ENCODE measurements at regions not wholly inside any gene's neighbourhood (a gene's known extent, or its start where the extent isn't known, plus 50 kb on each side); places are given as distances from the start of the nearest gene placed in this dataset.

DNA sequence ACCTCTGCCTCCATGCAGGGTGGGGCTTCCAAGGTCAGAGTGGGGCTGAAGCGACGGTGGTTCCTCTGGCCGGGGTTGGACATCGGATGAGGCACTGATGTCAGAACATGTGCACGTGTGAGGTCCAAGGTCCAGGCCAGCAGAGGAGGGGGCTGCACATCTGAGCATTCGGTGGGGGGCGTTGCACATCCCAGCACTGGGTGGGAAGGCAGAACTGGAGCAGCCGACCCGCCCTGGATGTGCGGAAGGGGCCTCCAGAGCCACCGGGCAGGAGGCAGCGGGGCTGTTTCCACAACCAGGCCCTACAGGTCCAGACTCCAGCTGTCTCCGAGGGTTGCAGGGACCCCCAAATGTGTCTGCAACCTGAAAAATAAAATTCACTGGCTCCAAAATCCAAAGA lies 271.0 kb downstream of the CTTN start:
- TF ChIP-seq SIN3A (IDR thresholded peaks at IDR 0.05; ENCODE audit: borderline replicate concordance, low read depth, low read length): no peak
- no peak for TF ChIP-seq RAD21 (IDR thresholded peaks at IDR 0.05; ENCODE audit: low read length)
- TF ChIP-seq TAF1 (IDR thresholded peaks at IDR 0.05; ENCODE audit: borderline replicate concordance, low read depth, low read length): no peak
- TF ChIP-seq, protein P1, sequence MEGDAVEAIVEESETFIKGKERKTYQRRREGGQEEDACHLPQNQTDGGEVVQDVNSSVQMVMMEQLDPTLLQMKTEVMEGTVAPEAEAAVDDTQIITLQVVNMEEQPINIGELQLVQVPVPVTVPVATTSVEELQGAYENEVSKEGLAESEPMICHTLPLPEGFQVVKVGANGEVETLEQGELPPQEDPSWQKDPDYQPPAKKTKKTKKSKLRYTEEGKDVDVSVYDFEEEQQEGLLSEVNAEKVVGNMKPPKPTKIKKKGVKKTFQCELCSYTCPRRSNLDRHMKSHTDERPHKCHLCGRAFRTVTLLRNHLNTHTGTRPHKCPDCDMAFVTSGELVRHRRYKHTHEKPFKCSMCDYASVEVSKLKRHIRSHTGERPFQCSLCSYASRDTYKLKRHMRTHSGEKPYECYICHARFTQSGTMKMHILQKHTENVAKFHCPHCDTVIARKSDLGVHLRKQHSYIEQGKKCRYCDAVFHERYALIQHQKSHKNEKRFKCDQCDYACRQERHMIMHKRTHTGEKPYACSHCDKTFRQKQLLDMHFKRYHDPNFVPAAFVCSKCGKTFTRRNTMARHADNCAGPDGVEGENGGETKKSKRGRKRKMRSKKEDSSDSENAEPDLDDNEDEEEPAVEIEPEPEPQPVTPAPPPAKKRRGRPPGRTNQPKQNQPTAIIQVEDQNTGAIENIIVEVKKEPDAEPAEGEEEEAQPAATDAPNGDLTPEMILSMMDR (IDR thresholded peaks at IDR 0.05): no peak
- TF ChIP-seq EZH2phosphoT487 (IDR thresholded peaks at IDR 0.05; ENCODE audit: borderline replicate concordance, low read depth): no peak
- TF ChIP-seq CHD2 (IDR thresholded peaks at IDR 0.05; ENCODE audit: low read length, partially characterized antibody): no peak

All from SK-N-SH (cell line).